GM19463 (cell line): ENCODE measurements at regions not wholly inside any gene's neighbourhood (a gene's known extent, or its start where the extent isn't known, plus 50 kb on each side); places are given as distances from the start of the nearest gene placed in this dataset.

Source experiments
- ATAC-seq: cut with Tn5 transposase; IDR thresholded peaks from one replicate; pipeline ENCODE4 v1.9.1; 2021; ENCODE audit warnings: mild to moderate bottlenecking, moderate library complexity; ENCODE audit not compliant: unreplicated experiment

- ATAC-seq: no peak
These were observed 105.8 kb downstream of the TNFSF18 start for GRCh38 chr1:172944931-172945330.

GRCh38 chr1:172946814-172947507 lies 103.8 kb downstream of the TNFSF18 start:
- ATAC-seq: no peak

- ATAC-seq: no peak
These were observed 102.3 kb downstream of the TNFSF18 start for GRCh38 chr1:172948457-172948856.

- no peak for ATAC-seq
These were observed 101.6 kb downstream of the TNFSF18 start for GRCh38 chr1:172949096-172949495.

- no peak for ATAC-seq
These were observed 100.2 kb downstream of the TNFSF18 start for GRCh38 chr1:172950528-172950927.

GRCh38 chr1:172951730-172952365 lies 98.9 kb downstream of the TNFSF18 start:
- no peak for ATAC-seq

- ATAC-seq: no peak
These were observed 98.2 kb downstream of the TNFSF18 start for GRCh38 chr1:172952516-172952915.

GRCh38 chr1:172954476-172955150 lies 96.1 kb downstream of the TNFSF18 start:
- ATAC-seq: no peak

- no peak for ATAC-seq
These were observed 95.5 kb downstream of the TNFSF18 start for GRCh38 chr1:172955161-172955815.

GRCh38 chr1:172956871-172957270 lies 93.9 kb downstream of the TNFSF18 start:
- no peak for ATAC-seq

- ATAC-seq: no peak
These were observed 93.2 kb downstream of the TNFSF18 start for GRCh38 chr1:172957491-172957890.

GRCh38 chr1:172959571-172959970 lies 91.2 kb downstream of the TNFSF18 start:
- ATAC-seq: no peak

GRCh38 chr1:172960019-172960418 lies 90.7 kb downstream of the TNFSF18 start:
- no peak for ATAC-seq

- ATAC-seq: no peak
These were observed 90.1 kb downstream of the TNFSF18 start for GRCh38 chr1:172960454-172961208.

GRCh38 chr1:172964864-172965263 lies 85.9 kb downstream of the TNFSF18 start:
- ATAC-seq: no peak

- ATAC-seq: no peak
These were observed 83.7 kb downstream of the TNFSF18 start for GRCh38 chr1:172966844-172967540.

- no peak for ATAC-seq
These were observed 82.8 kb downstream of the TNFSF18 start for GRCh38 chr1:172967936-172968335.

GRCh38 chr1:172969611-172970010 lies 81.1 kb downstream of the TNFSF18 start:
- ATAC-seq: no peak

- no peak for ATAC-seq
These were observed 80.6 kb downstream of the TNFSF18 start for GRCh38 chr1:172970186-172970585.

- ATAC-seq: no peak
These were observed 79.5 kb downstream of the TNFSF18 start for GRCh38 chr1:172971241-172971640.
